ENCODE measurements at regions not wholly inside any gene's neighbourhood (a gene's known extent, or its start where the extent isn't known, plus 50 kb on each side); places are given as distances from the start of the nearest gene placed in this dataset.

DNA sequence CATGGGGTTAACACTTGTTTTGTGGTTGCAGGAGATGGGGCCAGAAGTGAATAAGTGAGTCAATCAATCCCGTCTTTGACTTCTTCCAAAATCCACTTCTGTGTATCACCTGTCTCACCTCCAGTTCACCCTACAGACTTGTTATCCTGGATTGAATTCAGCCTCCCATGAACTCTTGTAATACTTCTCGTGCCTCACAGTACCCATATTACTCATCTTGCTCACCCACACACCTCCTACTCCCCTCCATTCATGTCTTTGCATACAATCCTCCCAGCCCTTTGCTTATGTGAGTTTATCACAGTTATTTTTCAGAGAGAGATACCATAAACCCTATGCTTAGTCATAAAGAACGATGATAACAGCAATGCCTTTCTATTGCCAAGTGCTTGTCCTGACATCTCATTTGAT lies 52.9 kb upstream of the PAPPA start:
- no peak overlapping the region for H3K27ac Mint-ChIP-seq
- H3K4me3 Mint-ChIP-seq (ENCODE audit: low read depth) = no peak overlapping the region
- H3K9me3 Mint-ChIP-seq (ENCODE audit: low read depth) = no peaks in the 10 kb centered on the region
- no peaks in the 10 kb centered on the region for H3K4me1 Mint-ChIP-seq (ENCODE audit: low read depth)
- no peak for TF ChIP-seq CTCF (IDR thresholded peaks at IDR 0.05; ENCODE audit: unreplicated experiment)
- no peak for DNase-seq (ENCODE audit: low spot score, unreplicated experiment)
- H3K27me3 Mint-ChIP-seq = peaks cover 2% of the 10 kb centered on the region
- H3K36me3 Mint-ChIP-seq (ENCODE audit: insufficient read depth) = no peaks in the 10 kb centered on the region

- no peak overlapping the region for H3K4me3 Mint-ChIP-seq (ENCODE audit: low read depth)
- H3K27me3 Mint-ChIP-seq = peaks cover 2% of the 10 kb centered on the region
- DNase-seq (ENCODE audit: low spot score, unreplicated experiment) = no peak
- TF ChIP-seq CTCF (IDR thresholded peaks at IDR 0.05; ENCODE audit: unreplicated experiment) = no peak
- no peaks in the 10 kb centered on the region for H3K36me3 Mint-ChIP-seq (ENCODE audit: insufficient read depth)
- no peaks in the 10 kb centered on the region for H3K9me3 Mint-ChIP-seq (ENCODE audit: low read depth)
- H3K4me1 Mint-ChIP-seq (ENCODE audit: low read depth) = no peaks in the 10 kb centered on the region
- H3K27ac Mint-ChIP-seq = no peak overlapping the region
These were observed 52.1 kb upstream of the PAPPA start for GRCh38 chr9:116101516-116101915.

DNA sequence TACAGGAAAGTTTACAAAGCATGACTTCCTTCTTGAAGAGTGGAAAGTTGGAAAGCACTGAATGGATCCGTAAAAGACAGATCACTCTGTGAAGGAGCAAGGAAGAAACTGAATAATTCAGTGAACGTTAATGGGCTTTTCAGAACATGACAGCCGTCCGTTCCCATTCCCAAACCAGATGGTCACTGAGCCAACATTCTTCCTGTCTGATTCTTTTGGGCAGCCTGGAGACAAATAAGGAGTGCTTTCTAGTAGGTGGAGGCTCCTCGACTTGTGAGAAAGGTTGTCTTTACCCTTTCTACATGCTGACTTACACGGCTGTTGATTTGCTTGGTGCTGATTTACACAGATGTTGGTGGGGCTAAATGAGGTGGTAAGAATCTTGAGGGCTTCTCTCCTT lies 51.0 kb upstream of the PAPPA start:
- H3K4me1 Mint-ChIP-seq (ENCODE audit: low read depth) = no peaks in the 10 kb centered on the region
- no peak for TF ChIP-seq CTCF (IDR thresholded peaks at IDR 0.05; ENCODE audit: unreplicated experiment)
- no peak overlapping the region for H3K27ac Mint-ChIP-seq
- no peaks in the 10 kb centered on the region for H3K36me3 Mint-ChIP-seq (ENCODE audit: insufficient read depth)
- no peaks in the 10 kb centered on the region for H3K9me3 Mint-ChIP-seq (ENCODE audit: low read depth)
- peaks cover 2% of the 10 kb centered on the region for H3K27me3 Mint-ChIP-seq
- no peak for DNase-seq (ENCODE audit: low spot score, unreplicated experiment)
- H3K4me3 Mint-ChIP-seq (ENCODE audit: low read depth) = no peak overlapping the region
